ENCODE measurements at regions not wholly inside any gene's neighbourhood (a gene's known extent, or its start where the extent isn't known, plus 50 kb on each side); places are given as distances from the start of the nearest gene placed in this dataset.

DNA sequence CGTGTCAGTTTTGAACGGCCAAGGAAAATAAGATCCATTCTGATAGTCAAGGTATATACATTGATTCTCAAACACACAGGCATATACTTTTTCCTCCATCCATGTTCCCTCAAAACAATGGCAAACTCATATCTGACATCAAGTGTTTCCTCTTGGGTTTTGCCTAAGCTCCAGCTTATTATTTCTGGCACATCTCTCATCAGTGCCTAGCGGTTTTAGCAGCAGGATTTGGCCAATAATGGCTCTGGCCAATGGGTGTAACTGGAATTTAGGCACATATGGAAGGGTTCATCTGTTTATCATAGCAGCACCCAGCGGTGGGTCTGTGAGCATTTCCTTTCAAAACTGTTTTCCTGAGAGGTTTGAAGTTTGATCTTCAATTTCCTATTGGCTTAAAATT, 161.6 kb upstream of the TLL1 start:
- Histone ChIP-seq H3K36me3 (replicated peaks in 1 of 2; ENCODE audit: control insufficient read depth in 2 of 2, insufficient read depth in 2 of 2, low read length in 2 of 2) (no peaks in the 10 kb centered on the region), H3K14ac (ENCODE audit: low read length) (no peak overlapping the region), H3K9me3 (replicated peaks in 1 of 2; ENCODE audit: control insufficient read depth in 2 of 2, insufficient read depth in 1 of 2, low read depth in 1 of 2, low read length in 2 of 2) (no peaks in the 10 kb centered on the region), H3K18ac (ENCODE audit: low read length) (no peak overlapping the region), H2BK15ac (ENCODE audit: low read length) (no peak overlapping the region), H3K27ac (replicated peaks; ENCODE audit: low read length) (no peak overlapping the region), H3K4me3 (ENCODE audit: low read length in 2 of 2) (no peak overlapping the region), H4K8ac (ENCODE audit: low read depth, low read length) (no peak overlapping the region), H2AK5ac (ENCODE audit: low read depth, low read length) (no peak overlapping the region), H3K9ac (ENCODE audit: low read depth, low read length, poor library complexity) (no peak overlapping the region), H4K91ac (ENCODE audit: low read depth, low read length, poor library complexity) (no peak overlapping the region), H3K23ac (ENCODE audit: low read depth, low read length, poor library complexity) (no peak overlapping the region), H3K4ac (ENCODE audit: low read length) (no peak overlapping the region), H2BK120ac (ENCODE audit: low read depth, low read length) (no peak overlapping the region), H3K4me2 (ENCODE audit: insufficient read depth, low read length, poor library complexity, severe bottlenecking) (no peak overlapping the region), H3K79me1 (ENCODE audit: low read depth, low read length) (no peaks in the 10 kb centered on the region), H3K4me1 (ENCODE audit: control insufficient read depth in 2 of 2, insufficient read depth in 1 of 2, low read depth in 1 of 2, low read length in 2 of 2) (no peaks in the 10 kb centered on the region), H3K27me3 (ENCODE audit: control insufficient read depth in 3 of 3, insufficient read depth in 3 of 3, low read depth in 1 of 3, low read length in 3 of 3) (no peaks in the 10 kb centered on the region), H2BK5ac (ENCODE audit: low read length) (no peak overlapping the region), H2AFZ (ENCODE audit: low read length) (no peak overlapping the region), H2BK12ac (ENCODE audit: low read length) (no peak overlapping the region)
- DNase-seq (ENCODE audit: low spot score) = no peak
- no CpG with 5 or more reads among the region's 4 CpGs for WGBS, 2 donors (ENCODE audit: extremely low coverage in 2 of 2, insufficient read length in 2 of 2, insufficient replicate concordance in 1 of 2)

DNA sequence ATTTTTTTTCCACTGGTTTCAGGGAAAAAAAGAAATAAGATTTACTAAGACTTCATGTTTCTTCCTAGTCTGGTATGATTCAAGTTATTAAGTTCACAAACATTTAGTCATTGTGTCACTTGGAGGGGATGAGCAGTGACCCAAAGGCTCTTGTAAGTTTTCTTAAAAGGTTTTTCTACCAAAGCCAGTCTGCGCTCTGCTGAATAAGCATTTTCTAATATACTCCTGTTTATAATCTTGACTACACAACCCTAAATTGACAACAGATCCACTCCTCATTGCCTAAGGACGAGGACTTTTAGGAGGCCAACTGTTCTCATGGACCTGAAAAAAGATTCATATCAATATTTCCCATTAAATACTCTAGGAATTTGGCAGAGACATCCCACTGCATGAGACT, 161.1 kb upstream of the TLL1 start:
- H2AK5ac ChIP-seq (ENCODE audit: low read depth, low read length) = no peak overlapping the region
- no peak overlapping the region for H2BK12ac ChIP-seq (ENCODE audit: low read length)
- no peaks in the 10 kb centered on the region for H3K9me3 ChIP-seq (replicated peaks in 1 of 2; ENCODE audit: control insufficient read depth in 2 of 2, insufficient read depth in 1 of 2, low read depth in 1 of 2, low read length in 2 of 2)
- no peak overlapping the region for H3K18ac ChIP-seq (ENCODE audit: low read length)
- no peak overlapping the region for H2BK5ac ChIP-seq (ENCODE audit: low read length)
- H3K27ac ChIP-seq (replicated peaks; ENCODE audit: low read length) = no peak overlapping the region
- WGBS, 2 donors (ENCODE audit: extremely low coverage in 2 of 2, insufficient read length in 2 of 2, insufficient replicate concordance in 1 of 2) = no CpG with 5 or more reads among the region's 2 CpGs
- no peak overlapping the region for H3K4me2 ChIP-seq (ENCODE audit: insufficient read depth, low read length, poor library complexity, severe bottlenecking)
- no peak overlapping the region for H3K14ac ChIP-seq (ENCODE audit: low read length)
- H3K23ac ChIP-seq (ENCODE audit: low read depth, low read length, poor library complexity) = no peak overlapping the region
- no peaks in the 10 kb centered on the region for H3K36me3 ChIP-seq (replicated peaks in 1 of 2; ENCODE audit: control insufficient read depth in 2 of 2, insufficient read depth in 2 of 2, low read length in 2 of 2)
- H2AFZ ChIP-seq (ENCODE audit: low read length) = no peak overlapping the region
- no peak overlapping the region for H3K9ac ChIP-seq (ENCODE audit: low read depth, low read length, poor library complexity)
- no peak overlapping the region for H3K4me3 ChIP-seq (ENCODE audit: low read length in 2 of 2)
- no peak overlapping the region for H2BK15ac ChIP-seq (ENCODE audit: low read length)
- no peaks in the 10 kb centered on the region for H3K4me1 ChIP-seq (ENCODE audit: control insufficient read depth in 2 of 2, insufficient read depth in 1 of 2, low read depth in 1 of 2, low read length in 2 of 2)
- H3K4ac ChIP-seq (ENCODE audit: low read length) = no peak overlapping the region
- H4K91ac ChIP-seq (ENCODE audit: low read depth, low read length, poor library complexity) = no peak overlapping the region
- no peak for DNase-seq (ENCODE audit: low spot score)
- H3K27me3 ChIP-seq (ENCODE audit: control insufficient read depth in 3 of 3, insufficient read depth in 3 of 3, low read depth in 1 of 3, low read length in 3 of 3) = no peaks in the 10 kb centered on the region
- no peaks in the 10 kb centered on the region for H3K79me1 ChIP-seq (ENCODE audit: low read depth, low read length)
- no peak overlapping the region for H4K8ac ChIP-seq (ENCODE audit: low read depth, low read length)
- no peak overlapping the region for H2BK120ac ChIP-seq (ENCODE audit: low read depth, low read length)

DNA sequence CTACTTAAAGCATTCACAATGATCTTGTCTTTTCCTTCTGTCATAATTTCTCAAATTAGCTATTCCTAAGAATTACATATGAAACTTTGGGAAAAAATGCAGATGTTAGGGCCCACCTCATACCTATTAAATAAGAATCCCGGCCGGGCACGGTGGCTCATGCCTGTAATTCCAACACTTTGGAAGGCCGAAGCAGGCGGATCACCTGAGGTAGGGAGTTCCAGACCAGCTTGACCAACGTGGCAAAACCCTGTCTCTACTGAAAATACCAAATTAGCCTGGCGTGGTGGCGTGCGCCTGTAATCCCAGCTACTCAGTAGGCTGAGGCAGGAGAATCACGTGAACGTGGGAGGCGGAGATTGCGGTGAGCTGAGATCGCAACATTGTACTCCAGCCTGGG, 158.4 kb upstream of the TLL1 start:
- Histone ChIP-seq H3K14ac (ENCODE audit: low read length) (no peak overlapping the region), H3K4ac (ENCODE audit: low read length) (no peak overlapping the region), H3K9me3 (replicated peaks in 1 of 2; ENCODE audit: control insufficient read depth in 2 of 2, insufficient read depth in 1 of 2, low read depth in 1 of 2, low read length in 2 of 2) (no peaks in the 10 kb centered on the region), H3K9ac (ENCODE audit: low read depth, low read length, poor library complexity) (peak overlapping the region; percentile 17), H3K79me1 (ENCODE audit: low read depth, low read length) (no peaks in the 10 kb centered on the region), H2AFZ (ENCODE audit: low read length) (no peak overlapping the region), H2BK12ac (ENCODE audit: low read length) (no peak overlapping the region), H3K4me2 (ENCODE audit: insufficient read depth, low read length, poor library complexity, severe bottlenecking) (no peak overlapping the region), H2BK15ac (ENCODE audit: low read length) (no peak overlapping the region), H3K4me1 (ENCODE audit: control insufficient read depth in 2 of 2, insufficient read depth in 1 of 2, low read depth in 1 of 2, low read length in 2 of 2) (no peaks in the 10 kb centered on the region), H3K27ac (replicated peaks; ENCODE audit: low read length) (no peak overlapping the region), H4K8ac (ENCODE audit: low read depth, low read length) (no peak overlapping the region), H3K27me3 (ENCODE audit: control insufficient read depth in 3 of 3, insufficient read depth in 3 of 3, low read depth in 1 of 3, low read length in 3 of 3) (no peaks in the 10 kb centered on the region), H2BK120ac (ENCODE audit: low read depth, low read length) (no peak overlapping the region), H2AK5ac (ENCODE audit: low read depth, low read length) (no peak overlapping the region), H3K4me3 (ENCODE audit: low read length in 2 of 2) (no peak overlapping the region), H2BK5ac (ENCODE audit: low read length) (no peak overlapping the region), H3K36me3 (replicated peaks in 1 of 2; ENCODE audit: control insufficient read depth in 2 of 2, insufficient read depth in 2 of 2, low read length in 2 of 2) (no peaks in the 10 kb centered on the region), H3K18ac (ENCODE audit: low read length) (no peak overlapping the region), H4K91ac (ENCODE audit: low read depth, low read length, poor library complexity) (no peak overlapping the region), H3K23ac (ENCODE audit: low read depth, low read length, poor library complexity) (no peak overlapping the region)
- DNase-seq (ENCODE audit: low spot score) = no peak
- no CpG with 5 or more reads among the region's 14 CpGs for WGBS, 2 donors (ENCODE audit: extremely low coverage in 2 of 2, insufficient read length in 2 of 2, insufficient replicate concordance in 1 of 2)

DNA sequence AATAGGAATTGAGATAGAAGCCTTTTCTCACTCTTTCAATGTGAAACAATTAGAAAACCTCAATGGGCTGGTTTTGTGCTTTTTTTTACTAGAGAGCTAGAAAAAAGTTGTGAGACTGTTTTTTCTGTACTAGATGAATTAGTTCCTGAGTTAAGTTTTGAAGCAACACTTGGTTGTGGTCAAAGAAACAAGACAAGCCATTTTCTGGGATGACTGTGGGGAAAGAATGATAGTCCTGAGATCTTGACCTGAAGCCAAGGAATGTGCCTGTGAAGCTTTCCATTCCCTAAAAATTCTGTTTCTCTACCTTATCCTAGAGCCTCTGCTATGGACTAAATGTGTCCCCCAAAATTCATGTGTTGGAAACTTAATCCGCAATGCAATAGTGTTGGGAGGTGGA, 157.8 kb upstream of the TLL1 start:
- Histone ChIP-seq H3K14ac (ENCODE audit: low read length) (no peak overlapping the region), H2BK120ac (ENCODE audit: low read depth, low read length) (no peak overlapping the region), H2AFZ (ENCODE audit: low read length) (no peak overlapping the region), H2AK5ac (ENCODE audit: low read depth, low read length) (no peak overlapping the region), H4K8ac (ENCODE audit: low read depth, low read length) (no peak overlapping the region), H3K23ac (ENCODE audit: low read depth, low read length, poor library complexity) (no peak overlapping the region), H2BK12ac (ENCODE audit: low read length) (no peak overlapping the region), H3K27ac (replicated peaks; ENCODE audit: low read length) (no peak overlapping the region), H3K9ac (ENCODE audit: low read depth, low read length, poor library complexity) (no peak overlapping the region), H3K18ac (ENCODE audit: low read length) (no peak overlapping the region), H3K9me3 (replicated peaks in 1 of 2; ENCODE audit: control insufficient read depth in 2 of 2, insufficient read depth in 1 of 2, low read depth in 1 of 2, low read length in 2 of 2) (no peaks in the 10 kb centered on the region), H3K4me2 (ENCODE audit: insufficient read depth, low read length, poor library complexity, severe bottlenecking) (no peak overlapping the region), H2BK5ac (ENCODE audit: low read length) (no peak overlapping the region), H2BK15ac (ENCODE audit: low read length) (no peak overlapping the region), H3K79me1 (ENCODE audit: low read depth, low read length) (no peaks in the 10 kb centered on the region), H3K4me1 (ENCODE audit: control insufficient read depth in 2 of 2, insufficient read depth in 1 of 2, low read depth in 1 of 2, low read length in 2 of 2) (no peaks in the 10 kb centered on the region), H3K4ac (ENCODE audit: low read length) (no peak overlapping the region), H3K4me3 (ENCODE audit: low read length in 2 of 2) (no peak overlapping the region), H3K36me3 (replicated peaks in 1 of 2; ENCODE audit: control insufficient read depth in 2 of 2, insufficient read depth in 2 of 2, low read length in 2 of 2) (no peaks in the 10 kb centered on the region), H3K27me3 (ENCODE audit: control insufficient read depth in 3 of 3, insufficient read depth in 3 of 3, low read depth in 1 of 3, low read length in 3 of 3) (no peaks in the 10 kb centered on the region), H4K91ac (ENCODE audit: low read depth, low read length, poor library complexity) (no peak overlapping the region)
- no peak for DNase-seq (ENCODE audit: low spot score)
- WGBS, 2 donors (ENCODE audit: extremely low coverage in 2 of 2, insufficient read length in 2 of 2, insufficient replicate concordance in 1 of 2) = no CpG with 5 or more reads among the region's 1 CpG

Data from neuronal stem cell (in vitro differentiated cells).